HG03066 (cell line): ENCODE measurements at regions not wholly inside any gene's neighbourhood (a gene's known extent, or its start where the extent isn't known, plus 50 kb on each side); places are given as distances from the start of the nearest gene placed in this dataset.
"Not testable (repeated sequence)": the region's sequence is repeated elsewhere in the genome, so short reads cannot be mapped to it uniquely, and the experiment has no call there.

Experiments used
- ATAC-seq: cut with Tn5 transposase; IDR thresholded peaks from one replicate; pipeline ENCODE4 v1.9.1; 2021; ENCODE audit warnings: low read depth; ENCODE audit not compliant: unreplicated experiment

GRCh38 chr3:48101301-48101650, 85.1 kb upstream of the MAP4 start:
- ATAC-seq, result not testable (repeated sequence)

GRCh38 chr3:48092270-48092669, 76.1 kb upstream of the MAP4 start:
- no peak for ATAC-seq

- ATAC-seq, result no peak
These were observed 74.1 kb upstream of the MAP4 start for GRCh38 chr3:48090166-48090939.

- peak; percentile 85 for ATAC-seq
These were observed 72.7 kb upstream of the MAP4 start for GRCh38 chr3:48088749-48089466.

- ATAC-seq, result peak; percentile 30
These were observed 72.0 kb upstream of the MAP4 start for GRCh38 chr3:48088056-48088748.

- no peak for ATAC-seq
These were observed 70.5 kb upstream of the MAP4 start for GRCh38 chr3:48086705-48087104.

GRCh38 chr3:48084929-48085328, 68.7 kb upstream of the MAP4 start:
- no peak for ATAC-seq

- ATAC-seq, result no peak
These were observed 68.0 kb upstream of the MAP4 start for GRCh38 chr3:48084170-48084569.

- ATAC-seq, result no peak
These were observed 66.5 kb upstream of the MAP4 start for GRCh38 chr3:48082580-48083184.

- ATAC-seq, result no peak
These were observed 61.6 kb upstream of the MAP4 start for GRCh38 chr3:48077815-48078214.

GRCh38 chr3:48070030-48070429, 53.8 kb upstream of the MAP4 start:
- no peak for ATAC-seq

- no peak for ATAC-seq
These were observed 53.1 kb upstream of the MAP4 start for GRCh38 chr3:48069339-48069738.

GRCh38 chr3:48068886-48069285, 52.7 kb upstream of the MAP4 start:
- ATAC-seq, result no peak

GRCh38 chr3:48068320-48068719, 52.1 kb upstream of the MAP4 start:
- not testable (repeated sequence) for ATAC-seq

GRCh38 chr3:48067271-48067670, 51.1 kb upstream of the MAP4 start:
- ATAC-seq, result no peak
